ENCODE measurements at regions not wholly inside any gene's neighbourhood (a gene's known extent, or its start where the extent isn't known, plus 50 kb on each side); places are given as distances from the start of the nearest gene placed in this dataset.

DNA sequence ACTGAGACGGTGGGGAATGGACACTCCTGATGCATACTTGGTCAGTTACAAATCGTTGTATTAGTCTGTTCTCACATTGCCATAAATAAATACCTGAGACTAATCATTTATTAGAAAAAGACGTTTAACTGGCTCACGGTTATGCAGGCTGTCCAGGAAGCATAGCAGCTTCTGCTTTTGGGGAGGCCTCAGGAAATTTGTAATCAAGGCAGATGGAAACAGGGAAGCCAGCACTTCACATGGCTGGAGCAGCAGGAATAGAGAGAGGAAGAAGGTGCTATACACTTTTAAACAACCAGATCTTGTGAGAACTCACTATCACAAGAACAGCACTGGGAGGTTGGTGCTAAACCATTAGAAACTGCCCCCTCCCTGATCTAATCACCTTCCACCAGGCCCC lies 418.2 kb downstream of the FLRT2 start:
- TF ChIP-seq ZFX (IDR thresholded peaks at IDR 0.05): no peak
- no peak for TF ChIP-seq CTCF (conservative IDR thresholded peaks at IDR 0.05)
- no peak overlapping the region for H3K27ac ChIP-seq

DNA sequence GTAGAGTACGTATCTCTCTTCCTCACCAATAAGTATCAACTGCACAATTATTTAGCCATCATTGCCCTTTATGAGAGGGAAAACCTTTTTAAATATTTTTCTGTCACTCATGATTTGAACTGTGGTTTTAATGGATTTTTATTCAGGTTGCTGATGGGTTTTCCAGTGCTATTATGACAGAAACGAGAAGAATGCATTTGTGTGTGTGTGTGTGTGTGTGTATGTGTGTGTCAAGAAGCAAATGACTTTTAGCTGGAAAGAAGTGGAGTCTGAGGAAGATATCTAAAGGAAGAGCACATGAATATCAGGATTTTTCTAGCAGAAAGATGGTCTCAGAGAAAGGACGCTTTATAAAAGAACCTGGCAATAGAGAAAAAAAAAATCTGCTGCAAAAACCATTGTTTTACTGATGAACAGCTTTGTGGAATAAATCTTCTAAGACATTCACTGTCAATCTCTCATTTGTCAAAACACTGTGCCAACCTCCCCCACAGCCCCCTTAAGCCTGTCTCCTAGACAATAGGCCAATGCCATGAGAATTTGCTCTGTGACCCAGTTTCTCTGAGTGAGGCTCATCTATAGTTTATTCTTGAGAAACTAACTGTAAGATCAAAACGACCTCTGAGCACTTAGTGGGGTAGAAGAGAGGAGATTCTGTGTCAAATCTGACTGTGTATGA lies 417.7 kb downstream of the FLRT2 start:
- TF ChIP-seq ZFX (IDR thresholded peaks at IDR 0.05): no peak
- TF ChIP-seq CTCF (conservative IDR thresholded peaks at IDR 0.05): no peak
- H3K27ac ChIP-seq: no peak overlapping the region

DNA sequence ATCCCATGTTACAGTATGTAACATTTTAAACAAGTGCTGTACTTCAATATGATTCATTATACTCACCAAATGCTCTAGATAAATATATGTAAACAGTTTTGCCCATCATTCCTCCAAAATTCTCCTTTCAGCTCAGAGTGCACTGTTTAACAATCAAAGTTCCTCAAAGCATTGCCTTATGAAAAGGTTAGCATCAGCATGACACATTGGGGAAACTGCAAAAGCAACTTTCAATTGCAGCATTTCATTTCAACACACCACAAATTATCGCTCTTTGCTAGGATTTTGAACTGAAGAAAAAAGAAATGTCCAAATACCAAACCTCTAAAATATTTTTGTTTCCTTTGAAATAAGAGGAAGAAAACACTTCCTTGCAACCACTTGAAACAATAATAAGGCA lies 413.2 kb downstream of the FLRT2 start:
- H3K27ac ChIP-seq: no peak overlapping the region
- TF ChIP-seq ZFX (IDR thresholded peaks at IDR 0.05) (no peak), CTCF (conservative IDR thresholded peaks at IDR 0.05) (no peak)

DNA sequence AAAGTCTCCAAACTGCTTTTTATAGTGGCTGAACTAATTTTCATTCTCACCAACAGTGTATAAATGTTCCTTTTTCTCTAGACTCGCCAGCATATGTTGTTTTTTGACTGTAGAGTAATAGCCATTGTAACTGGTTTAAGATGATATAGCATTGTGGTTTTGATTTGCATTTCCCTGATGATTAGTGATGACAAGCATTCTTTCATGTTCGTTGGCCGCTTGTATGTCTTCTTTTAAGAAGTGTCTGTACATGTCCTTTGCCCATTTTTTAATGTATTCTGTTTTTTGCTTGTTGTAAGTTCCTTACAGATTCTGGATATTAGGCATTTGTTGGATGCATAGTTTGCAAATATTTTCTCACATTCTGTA lies 404.9 kb downstream of the FLRT2 start:
- no peak overlapping the region for H3K27ac ChIP-seq

DNA sequence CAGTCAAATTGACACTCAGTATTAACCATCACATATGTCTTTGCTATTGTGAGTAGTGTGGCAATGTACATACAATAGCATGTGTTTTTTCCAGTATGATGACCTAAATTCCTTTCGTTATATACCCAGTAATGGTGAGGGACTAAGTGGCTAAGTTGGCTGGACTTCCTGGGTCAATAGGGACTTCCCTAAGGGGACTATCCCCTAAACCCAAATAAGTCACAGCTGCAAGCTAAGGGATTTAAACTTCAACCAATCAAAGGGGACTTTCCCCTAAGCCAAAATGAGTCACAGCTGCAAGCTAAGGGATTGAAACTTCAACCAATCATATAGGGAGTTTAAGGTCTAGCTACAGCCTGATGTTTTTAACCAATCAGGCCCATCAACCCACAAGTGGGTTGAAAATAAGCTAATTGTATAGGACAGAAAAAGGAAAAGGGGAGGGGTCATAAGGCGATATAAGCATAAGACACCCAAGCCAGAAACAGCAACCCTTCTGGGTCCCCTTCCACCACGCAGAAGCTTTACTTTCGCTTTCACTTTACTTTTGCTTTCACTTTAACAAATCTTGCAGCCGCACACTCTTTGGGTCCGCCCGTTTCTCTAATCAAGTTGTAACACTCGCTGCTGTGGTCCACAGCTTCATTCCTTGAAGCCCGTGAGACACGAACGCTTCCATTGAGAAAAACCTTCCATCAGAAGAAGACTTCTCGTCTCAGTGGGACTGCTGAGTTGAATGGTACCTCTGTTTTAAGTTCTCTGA lies 404.4 kb downstream of the FLRT2 start:
- no peak for TF ChIP-seq ZFX (IDR thresholded peaks at IDR 0.05)
- TF ChIP-seq CTCF (conservative IDR thresholded peaks at IDR 0.05): no peak
- H3K27ac ChIP-seq: no peak overlapping the region

More for the DNA sequence above, 404.9 kb downstream of the FLRT2 start:
- TF ChIP-seq CTCF (conservative IDR thresholded peaks at IDR 0.05): no peak
- TF ChIP-seq ZFX (IDR thresholded peaks at IDR 0.05): no peak

DNA sequence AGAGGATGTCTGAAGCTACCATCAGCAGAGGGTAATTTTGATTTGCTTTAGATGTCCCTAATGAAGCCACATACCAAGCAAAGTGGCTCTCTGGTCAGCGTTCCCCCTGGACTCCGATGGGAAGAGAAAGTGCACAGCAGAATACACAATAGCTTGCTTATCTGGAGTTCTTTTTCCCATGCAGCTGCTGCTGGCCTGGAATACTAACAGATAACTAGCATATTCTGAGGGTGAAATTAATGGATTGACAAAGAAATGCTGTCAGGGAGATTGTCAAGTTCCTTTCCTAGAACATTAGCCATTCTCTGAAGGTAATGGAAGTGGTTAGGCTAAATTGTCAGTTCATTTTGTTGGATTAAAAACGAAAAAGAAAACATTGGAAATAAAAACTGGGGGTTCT lies 391.3 kb downstream of the FLRT2 start:
- TF ChIP-seq ZFX (IDR thresholded peaks at IDR 0.05): no peak
- TF ChIP-seq CTCF (conservative IDR thresholded peaks at IDR 0.05): no peak
- H3K27ac ChIP-seq: no peak overlapping the region

- TF ChIP-seq ZFX (IDR thresholded peaks at IDR 0.05) (no peak), CTCF (conservative IDR thresholded peaks at IDR 0.05) (no peak)
- H3K27ac ChIP-seq: no peak overlapping the region
Observed at GRCh38 chr14:85917716-85918115, 387.8 kb downstream of the FLRT2 start.

All from C4-2B (cell line).